Peyer's patch (tissue), 4 donors: ENCODE measurements at regions not wholly inside any gene's neighbourhood (a gene's known extent, or its start where the extent isn't known, plus 50 kb on each side); places are given as distances from the start of the nearest gene placed in this dataset.

ENCODE experiments used
- POLR2A ChIP-seq, 2 donors: fragments of 450-650 bp; IDR thresholded peaks; one replicate each; pipeline ENCODE4 v1.5.1; 2017; ENCODE audit warnings: antibody characterized with exemption in 2 of 2, mild to moderate bottlenecking in 2 of 2, moderate library complexity in 2 of 2
- TF ChIP-seq, protein P1 (sequence below), 6 experiments: fragments of 450-650 bp in 4 of 6; fragments of 200-600 bp in 2 of 6; sonication (generic) in 1 of 6; IDR thresholded peaks; one replicate each; pipeline ENCODE4 v1.5.1; 2017 to 2019; ENCODE audit warnings: antibody characterized with exemption in 6 of 6, mild to moderate bottlenecking in 3 of 6, moderate library complexity in 1 of 6

- TF ChIP-seq, protein P1, sequence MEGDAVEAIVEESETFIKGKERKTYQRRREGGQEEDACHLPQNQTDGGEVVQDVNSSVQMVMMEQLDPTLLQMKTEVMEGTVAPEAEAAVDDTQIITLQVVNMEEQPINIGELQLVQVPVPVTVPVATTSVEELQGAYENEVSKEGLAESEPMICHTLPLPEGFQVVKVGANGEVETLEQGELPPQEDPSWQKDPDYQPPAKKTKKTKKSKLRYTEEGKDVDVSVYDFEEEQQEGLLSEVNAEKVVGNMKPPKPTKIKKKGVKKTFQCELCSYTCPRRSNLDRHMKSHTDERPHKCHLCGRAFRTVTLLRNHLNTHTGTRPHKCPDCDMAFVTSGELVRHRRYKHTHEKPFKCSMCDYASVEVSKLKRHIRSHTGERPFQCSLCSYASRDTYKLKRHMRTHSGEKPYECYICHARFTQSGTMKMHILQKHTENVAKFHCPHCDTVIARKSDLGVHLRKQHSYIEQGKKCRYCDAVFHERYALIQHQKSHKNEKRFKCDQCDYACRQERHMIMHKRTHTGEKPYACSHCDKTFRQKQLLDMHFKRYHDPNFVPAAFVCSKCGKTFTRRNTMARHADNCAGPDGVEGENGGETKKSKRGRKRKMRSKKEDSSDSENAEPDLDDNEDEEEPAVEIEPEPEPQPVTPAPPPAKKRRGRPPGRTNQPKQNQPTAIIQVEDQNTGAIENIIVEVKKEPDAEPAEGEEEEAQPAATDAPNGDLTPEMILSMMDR (IDR thresholded peaks at IDR 0.05): no peak
- TF ChIP-seq POLR2A (IDR thresholded peaks at IDR 0.05): no peak
These were observed 108.6 kb downstream of the SMIM20 start for GRCh38 chr4:26022346-26023202.
